H1 (cell line): ENCODE measurements at regions not wholly inside any gene's neighbourhood (a gene's known extent, or its start where the extent isn't known, plus 50 kb on each side); places are given as distances from the start of the nearest gene placed in this dataset.

ENCODE experiments used
- CTCF ChIA-PET: fragments of 300-600 bp; sonication (Branson Sonifier 250); formaldehyde crosslinking; loops from one replicate; lab custom pipeline; 2021; ENCODE audit not compliant: partially characterized antibody; lab: Charles Lee
- POLR2A ChIA-PET: fragments of 300-600 bp; sonication (Branson Sonifier 250); formaldehyde crosslinking; loops from one replicate; lab custom pipeline; 2021; ENCODE audit warnings: inconsistent platforms; ENCODE audit not compliant: partially characterized antibody; lab: Charles Lee
- DNase-seq, 2 experiments: peaks; one replicate each; pipeline versions ENCODE4 v3.0.0 to v3.0.0-alpha.2; 2010 to 2022; ENCODE audit warnings: low spot score in 2 of 2, low read depth in 1 of 2, mixed read lengths in 1 of 2
- FAIRE-seq: peaks from 2 replicates; lab custom pipeline; 2011; peaks lifted over from hg19 to GRCh38; lab: Jason Lieb, UNC
- H2AFZ ChIP-seq: 2 replicates; pipeline ENCODE4 v1.8.1; 2012; ENCODE audit warnings: low read length, inconsistent platforms
- H2AK5ac ChIP-seq: 2 replicates; pipeline ENCODE4 v1.6.1; 2013; ENCODE audit warnings: low read depth, low read length
- H2BK120ac ChIP-seq: replicated peaks from 2 replicates; pipeline ENCODE3; 2013; ENCODE audit warnings: low read depth, low read length, inconsistent platforms
- H2BK12ac ChIP-seq: 2 replicates; pipeline ENCODE4 v1.6.1; 2013; ENCODE audit warnings: low read depth, low read length
- H2BK15ac ChIP-seq: 2 replicates; pipeline ENCODE4 v1.6.1; 2013; ENCODE audit warnings: low read length
- H2BK20ac ChIP-seq: 2 replicates; pipeline ENCODE4 v1.6.1; 2013; ENCODE audit warnings: low read length
- H2BK5ac ChIP-seq: 2 replicates; pipeline ENCODE4 v1.6.1; 2013; ENCODE audit warnings: low read depth, low read length
- H3K14ac ChIP-seq: 2 replicates; pipeline ENCODE4 v1.6.1; 2013; ENCODE audit warnings: inconsistent platforms; ENCODE audit not compliant: insufficient read length
- H3K18ac ChIP-seq: 2 replicates; pipeline ENCODE4 v1.6.1; 2013; ENCODE audit warnings: low read length; ENCODE audit errors: extremely low read depth
- H3K23ac ChIP-seq: 2 replicates; pipeline ENCODE4 v1.6.1; 2013; ENCODE audit warnings: inconsistent platforms; ENCODE audit not compliant: insufficient read length
- H3K23me2 ChIP-seq: 2 replicates; pipeline ENCODE4 v1.6.1; 2013; ENCODE audit warnings: low read depth, low read length
- H3K27ac ChIP-seq: 2 replicates; pipeline ENCODE4 v1.6.1; 2011; ENCODE audit warnings: low read depth, low read length, inconsistent platforms
- H3K27me3 ChIP-seq, 4 experiments: replicated peaks in 1 of 4; 1 replicate in 1 of 4; 2 replicates in 3 of 4; pipeline versions ENCODE4 v1.6.1 to v1.8.1; 2011 to 2013; ENCODE audit warnings: low read length in 3 of 4, mild to moderate bottlenecking in 3 of 4, inconsistent platforms in 2 of 4, mixed read lengths in 2 of 4, moderate library complexity in 1 of 4; ENCODE audit not compliant: control insufficient read depth in 3 of 4, insufficient read depth in 3 of 4; ENCODE audit errors: extremely low read depth in 1 of 4
- H3K36me3 ChIP-seq, 4 experiments: 2 replicates each; pipeline versions ENCODE4 v1.6.1 to v1.8.1; 2011 to 2013; ENCODE audit warnings: mild to moderate bottlenecking in 4 of 4, low read length in 3 of 4, moderate library complexity in 2 of 4, control low read depth in 1 of 4, inconsistent platforms in 1 of 4; ENCODE audit not compliant: insufficient read depth in 4 of 4, control insufficient read depth in 2 of 4
- H3K4ac ChIP-seq: replicated peaks from 2 replicates; pipeline ENCODE3; 2013; ENCODE audit warnings: low read length, low read depth, mixed read lengths, inconsistent platforms; ENCODE audit not compliant: insufficient read length
- H3K4me1 ChIP-seq, 4 experiments: replicated peaks in 1 of 4; 1 replicate in 1 of 4; 2 replicates in 3 of 4; pipeline versions ENCODE4 v1.6.1 to v1.8.1; 2011 to 2013; ENCODE audit warnings: low read length in 3 of 4, inconsistent platforms in 2 of 4, mixed read lengths in 1 of 4; ENCODE audit not compliant: insufficient read depth in 4 of 4, control insufficient read depth in 3 of 4
- H3K4me2 ChIP-seq, 2 experiments: 2 replicates each; pipeline versions ENCODE4 v1.6.1 to v1.8.1; 2011 to 2013; ENCODE audit warnings: low read depth in 2 of 2, low read length in 2 of 2, control low read depth in 1 of 2, inconsistent platforms in 1 of 2, mild to moderate bottlenecking in 1 of 2; ENCODE audit not compliant: insufficient read depth in 1 of 2
- H3K4me3 ChIP-seq, 4 experiments: fragments of 200-600, 300-600 bp in 1 of 4; sonication (generic), shearing (Covaris generic), sonication (Bioruptor Twin) in 1 of 4; 2 replicates each; pipeline versions ENCODE4 v1.5.1 to v1.8.1; 2011 to 2016; ENCODE audit warnings: low read length in 4 of 4, low read depth in 3 of 4, control low read depth in 2 of 4, inconsistent platforms in 2 of 4, mild to moderate bottlenecking in 2 of 4, mixed read lengths in 1 of 4, moderate library complexity in 1 of 4; ENCODE audit not compliant: insufficient read depth in 2 of 4; ENCODE audit errors: extremely low read depth in 1 of 4
- H3K56ac ChIP-seq: replicated peaks from 2 replicates; pipeline ENCODE3; 2013; ENCODE audit warnings: low read depth, mild to moderate bottlenecking, mixed read lengths, low read length, inconsistent platforms; ENCODE audit not compliant: insufficient read length
- H3K79me1 ChIP-seq: 2 replicates; pipeline ENCODE4 v1.6.1; 2013; ENCODE audit warnings: low read depth, low read length, control low read depth
- H3K79me2 ChIP-seq, 2 experiments: 2 replicates each; pipeline versions ENCODE4 v1.6.1 to v1.8.1; 2012 to 2013; ENCODE audit warnings: low read length in 2 of 2, mild to moderate bottlenecking in 2 of 2, inconsistent platforms in 1 of 2; ENCODE audit not compliant: insufficient read depth in 2 of 2, control insufficient read depth in 1 of 2
- H3K9ac ChIP-seq, 4 experiments: replicated peaks in 1 of 4; 1 replicate in 1 of 4; 2 replicates in 3 of 4; pipeline versions ENCODE4 v1.6.1 to v1.8.1; 2011 to 2013; ENCODE audit warnings: low read depth in 3 of 4, low read length in 3 of 4, control low read depth in 2 of 4, mild to moderate bottlenecking in 2 of 4, moderate library complexity in 2 of 4, inconsistent platforms in 1 of 4; ENCODE audit errors: extremely low read depth in 1 of 4
- H3K9me3 ChIP-seq, 2 experiments: 2 replicates each; pipeline versions ENCODE4 v1.6.1 to v1.8.1; 2012 to 2013; ENCODE audit warnings: mild to moderate bottlenecking in 2 of 2, moderate library complexity in 2 of 2, control low read depth in 1 of 2, inconsistent platforms in 1 of 2, low read depth in 1 of 2, low read length in 1 of 2, mixed read lengths in 1 of 2; ENCODE audit not compliant: insufficient read depth in 2 of 2
- H4K20me1 ChIP-seq, 2 experiments: replicated peaks in 1 of 2; 2 replicates each; pipeline versions ENCODE3 to v1.8.1; 2011 to 2013; ENCODE audit warnings: inconsistent platforms in 2 of 2, low read length in 2 of 2, mild to moderate bottlenecking in 1 of 2; ENCODE audit not compliant: insufficient read depth in 2 of 2, control insufficient read depth in 1 of 2
- H4K5ac ChIP-seq: 2 replicates; pipeline ENCODE4 v1.6.1; 2013; ENCODE audit warnings: low read length, low read depth, mixed read lengths, inconsistent platforms; ENCODE audit not compliant: insufficient read length
- H4K8ac ChIP-seq: 2 replicates; pipeline ENCODE4 v1.8.0; 2013; ENCODE audit warnings: mild to moderate bottlenecking, moderate library complexity, low read length, inconsistent platforms; ENCODE audit not compliant: insufficient read depth; ENCODE audit errors: extremely low read depth
- H4K91ac ChIP-seq: replicated peaks from 2 replicates; pipeline ENCODE3; 2013; ENCODE audit warnings: low read length, mixed read lengths, inconsistent platforms; ENCODE audit not compliant: insufficient read length
- ASH2L ChIP-seq: fragments of 200-600, 300-600 bp; sonication (generic); IDR thresholded peaks from one replicate; pipeline ENCODE4 v1.7.1; 2017; ENCODE audit warnings: low read length
- CBX8 ChIP-seq: fragments of 300-800, 300-1000 bp; sonication (generic); IDR thresholded peaks from 2 replicates; pipeline ENCODE4 v1.7.1; 2016; ENCODE audit warnings: low read depth, low read length, borderline replicate concordance
- CHD1 ChIP-seq: IDR thresholded peaks from 2 replicates; pipeline ENCODE4 v1.6.1; 2012; ENCODE audit warnings: low read depth, low read length, improper control_type of control experiment
- E2F6 ChIP-seq: IDR thresholded peaks from 2 replicates; pipeline ENCODE4 v1.6.1; 2012; ENCODE audit warnings: inconsistent platforms
- EGR1 ChIP-seq: IDR thresholded peaks from 2 replicates; pipeline ENCODE4 v1.6.1; 2011; ENCODE audit warnings: low read depth, low read length, borderline replicate concordance
- GTF2F1 ChIP-seq: IDR thresholded peaks from 2 replicates; pipeline ENCODE4 v1.6.1; 2012; ENCODE audit warnings: low read depth, low read length, improper control_type of control experiment, borderline replicate concordance
- JUN ChIP-seq: IDR thresholded peaks from 2 replicates; pipeline ENCODE4 v1.6.1; 2011; ENCODE audit warnings: low read depth, mild to moderate bottlenecking, improper control_type of control experiment, low read length
- KDM4A ChIP-seq: IDR thresholded peaks from one replicate; pipeline ENCODE4 v1.7.1; 2012; ENCODE audit warnings: low read depth, mild to moderate bottlenecking, moderate library complexity, low read length, inconsistent platforms; ENCODE audit not compliant: severe bottlenecking
- MAFK ChIP-seq: IDR thresholded peaks from 2 replicates; pipeline ENCODE4 v1.6.1; 2012; ENCODE audit warnings: low read depth, mild to moderate bottlenecking, improper control_type of control experiment, low read length
- RNF2 ChIP-seq: fragments of 200-900, 300-1000 bp; sonication (generic); IDR thresholded peaks from 2 replicates; pipeline ENCODE4 v1.7.1; 2016; ENCODE audit warnings: borderline replicate concordance, low read depth, mild to moderate bottlenecking, antibody characterized with exemption, low read length; ENCODE audit not compliant: poor library complexity, severe bottlenecking; ENCODE audit errors: missing control alignments
- SRF ChIP-seq: IDR thresholded peaks from 2 replicates; pipeline ENCODE4 v1.6.1; 2011; ENCODE audit warnings: mild to moderate bottlenecking, low read depth, low read length, moderate library complexity
- TAF1 ChIP-seq: IDR thresholded peaks from 2 replicates; pipeline ENCODE4 v1.6.1; 2011; ENCODE audit warnings: mild to moderate bottlenecking, low read depth, low read length
- TBP ChIP-seq: IDR thresholded peaks from 2 replicates; pipeline ENCODE4 v1.6.1; 2011; ENCODE audit warnings: low read depth, low read length, improper control_type of control experiment
- ZNF274 ChIP-seq: IDR thresholded peaks from 2 replicates; pipeline ENCODE4 v1.7.0; 2012; ENCODE audit warnings: low read length, borderline replicate concordance; ENCODE audit errors: extremely low read depth
- WGBS, 2 experiments: shearing (Covaris generic) in 1 of 2; methylation state at CpG; one replicate each; pipeline versions ENCODE4 v1.1.6 to v1.1.7; 2013 to 2015; ENCODE audit warnings: low lambda C conversion rate in 2 of 2, mixed read lengths in 2 of 2, inconsistent platforms in 1 of 2, low coverage in 1 of 2, missing lambda C conversion rate in 1 of 2; ENCODE audit not compliant: insufficient replicate concordance in 2 of 2, insufficient coverage in 1 of 2, insufficient read length in 1 of 2; ENCODE audit errors: extremely low coverage in 1 of 2, missing lambda C conversion rate in 1 of 2; 5-methylcytosine and 5-hydroxymethylcytosine counted together
- TF ChIP-seq, protein P1 (sequence below): IDR thresholded peaks from 2 replicates; pipeline ENCODE4 v1.6.1; 2012; ENCODE audit warnings: inconsistent platforms

DNA sequence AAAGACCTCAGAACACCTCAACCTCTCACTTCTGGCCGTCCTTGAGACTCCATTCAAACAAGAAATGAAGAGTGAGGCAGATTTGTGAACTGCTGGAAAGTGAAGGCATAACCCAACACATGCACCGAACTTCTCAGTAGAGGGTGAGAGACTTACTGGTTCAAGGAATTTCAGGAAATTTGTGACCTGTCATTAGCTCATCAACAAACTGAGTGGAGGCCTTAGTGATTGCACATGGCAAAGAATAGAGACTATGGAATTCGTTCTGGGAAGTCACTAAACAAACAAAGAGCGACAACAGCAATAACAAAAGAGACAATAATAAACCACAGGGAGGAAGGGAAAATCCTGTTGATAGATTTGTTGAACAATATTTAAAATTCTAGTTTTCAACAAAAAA, 125.0 kb upstream of the AKR1E2 start:
- H2BK20ac ChIP-seq, result no peak overlapping the region
- no peak overlapping the region for H3K27ac ChIP-seq
- H3K14ac ChIP-seq, result no peak overlapping the region
- H3K9me3 ChIP-seq, result no peaks in the 10 kb centered on the region
- no peaks in the 10 kb centered on the region for H4K20me1 ChIP-seq
- H3K36me3 ChIP-seq, result no peaks in the 10 kb centered on the region
- H2BK15ac ChIP-seq, result no peak overlapping the region
- no peak overlapping the region for H3K4me3 ChIP-seq
- H2AK5ac ChIP-seq, result no peak overlapping the region
- 85% methylated on average over 4 of the region's 4 CpGs; no CpG with 5 or more reads in 1 of the 2 experiments for WGBS, 2 experiments
- no peak overlapping the region for H2AFZ ChIP-seq
- H3K4ac ChIP-seq, result no peak overlapping the region
- ChIA-PET POLR2A (no interaction called here), CTCF (interaction anchor here (1.2 kb wide), 1 partner anchor 363 kb away, joined by 3 read pairs; no protein-coding TSS in a partner anchor)
- no peaks in the 10 kb centered on the region for H3K79me1 ChIP-seq
- H3K4me1 ChIP-seq, result peaks cover 0 to 2% (median 0%) of the 10 kb centered on the region in 4 experiments; a peak in 1 of 7 replicates
- no peak overlapping the region for H3K23ac ChIP-seq
- H4K8ac ChIP-seq, result no peak overlapping the region
- no peak overlapping the region for H2BK5ac ChIP-seq
- no peak overlapping the region for H2BK120ac ChIP-seq
- H4K5ac ChIP-seq, result no peak overlapping the region
- no peak overlapping the region for H3K4me2 ChIP-seq
- H2BK12ac ChIP-seq, result no peak overlapping the region
- no peak overlapping the region for H3K18ac ChIP-seq
- H3K23me2 ChIP-seq, result no peaks in the 10 kb centered on the region
- no peak for DNase-seq
- no peak for FAIRE-seq
- H3K79me2 ChIP-seq, result no peaks in the 10 kb centered on the region
- no peak overlapping the region for H3K9ac ChIP-seq
- no peaks in the 10 kb centered on the region for H3K27me3 ChIP-seq
- H4K91ac ChIP-seq, result no peak overlapping the region
- H3K56ac ChIP-seq, result no peak overlapping the region
- TF ChIP-seq TBP, result no peak
- no peak for TF ChIP-seq CHD1
- no peak for TF ChIP-seq MAFK
- TF ChIP-seq KDM4A, result no peak
- TF ChIP-seq CBX8, result no peak
- TF ChIP-seq ZNF274, result no peak
- TF ChIP-seq ASH2L, result no peak
- no peak for TF ChIP-seq E2F6
- TF ChIP-seq, protein P1, sequence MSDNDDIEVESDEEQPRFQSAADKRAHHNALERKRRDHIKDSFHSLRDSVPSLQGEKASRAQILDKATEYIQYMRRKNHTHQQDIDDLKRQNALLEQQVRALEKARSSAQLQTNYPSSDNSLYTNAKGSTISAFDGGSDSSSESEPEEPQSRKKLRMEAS, result no peak
- TF ChIP-seq GTF2F1, result no peak
- TF ChIP-seq TAF1, result no peak
- TF ChIP-seq RNF2, result no peak
- TF ChIP-seq EGR1, result no peak
- TF ChIP-seq SRF, result no peak
- TF ChIP-seq JUN, result no peak
